ENCODE measurements at regions not wholly inside any gene's neighbourhood (a gene's known extent, or its start where the extent isn't known, plus 50 kb on each side); places are given as distances from the start of the nearest gene placed in this dataset.

DNA sequence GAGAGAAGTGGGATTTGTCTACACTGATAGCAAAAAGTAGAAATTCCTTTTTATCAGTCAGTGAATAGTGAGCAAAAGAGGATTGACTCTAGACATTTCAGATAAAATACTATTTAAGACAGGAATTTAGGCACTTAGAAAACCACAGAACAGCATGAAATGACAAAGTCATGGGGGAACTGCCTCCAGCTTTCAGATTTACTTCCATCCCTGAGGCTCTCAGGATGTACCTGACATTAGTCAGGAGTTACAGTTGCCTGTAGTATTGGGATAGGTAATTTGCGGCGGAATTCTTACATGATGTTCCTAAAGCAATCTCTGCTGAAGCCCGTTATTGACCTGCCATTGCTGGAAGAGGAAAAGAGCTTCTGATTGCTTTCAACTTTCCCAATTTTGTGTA, 337.1 kb upstream of the MAP2 start:
- TF ChIP-seq, protein P1, sequence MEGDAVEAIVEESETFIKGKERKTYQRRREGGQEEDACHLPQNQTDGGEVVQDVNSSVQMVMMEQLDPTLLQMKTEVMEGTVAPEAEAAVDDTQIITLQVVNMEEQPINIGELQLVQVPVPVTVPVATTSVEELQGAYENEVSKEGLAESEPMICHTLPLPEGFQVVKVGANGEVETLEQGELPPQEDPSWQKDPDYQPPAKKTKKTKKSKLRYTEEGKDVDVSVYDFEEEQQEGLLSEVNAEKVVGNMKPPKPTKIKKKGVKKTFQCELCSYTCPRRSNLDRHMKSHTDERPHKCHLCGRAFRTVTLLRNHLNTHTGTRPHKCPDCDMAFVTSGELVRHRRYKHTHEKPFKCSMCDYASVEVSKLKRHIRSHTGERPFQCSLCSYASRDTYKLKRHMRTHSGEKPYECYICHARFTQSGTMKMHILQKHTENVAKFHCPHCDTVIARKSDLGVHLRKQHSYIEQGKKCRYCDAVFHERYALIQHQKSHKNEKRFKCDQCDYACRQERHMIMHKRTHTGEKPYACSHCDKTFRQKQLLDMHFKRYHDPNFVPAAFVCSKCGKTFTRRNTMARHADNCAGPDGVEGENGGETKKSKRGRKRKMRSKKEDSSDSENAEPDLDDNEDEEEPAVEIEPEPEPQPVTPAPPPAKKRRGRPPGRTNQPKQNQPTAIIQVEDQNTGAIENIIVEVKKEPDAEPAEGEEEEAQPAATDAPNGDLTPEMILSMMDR (conservative IDR thresholded peaks at IDR 0.05; ENCODE audit: low read length), result no peak
- TF ChIP-seq EZH2phosphoT487 (IDR thresholded peaks at IDR 0.05; ENCODE audit: borderline replicate concordance, low read depth, low read length), result no peak
